ENCODE measurements at regions not wholly inside any gene's neighbourhood (a gene's known extent, or its start where the extent isn't known, plus 50 kb on each side); places are given as distances from the start of the nearest gene placed in this dataset.

GRCh38 chrX:150229030-150229429 lies 134.1 kb upstream of the MAMLD1 start:
- no peak for TF ChIP-seq CTCF (IDR thresholded peaks at IDR 0.05)
- TF ChIP-seq POLR2AphosphoS5 (IDR thresholded peaks at IDR 0.05; ENCODE audit: insufficient read depth in 1 of 2, low read depth in 1 of 2), result no peak
